Mucosa of descending colon (tissue), 3 donors: ENCODE measurements at regions not wholly inside any gene's neighbourhood (a gene's known extent, or its start where the extent isn't known, plus 50 kb on each side); places are given as distances from the start of the nearest gene placed in this dataset.

Source experiments
- ATAC-seq: fragments of 200-7000 bp; cut with Tn5 transposase; one replicate; pipeline ENCODE4 v1.9.1; 2020; ENCODE audit warnings: mild to moderate bottlenecking, moderate library complexity
- DNase-seq, 3 donors: peaks; one replicate each; pipeline ENCODE4 v3.0.0-alpha.2; 2020
- H3K36me3 ChIP-seq: fragments of 200-600 bp; one replicate; pipeline ENCODE4 v1.8.0; 2021; ENCODE audit warnings: low read depth, mild to moderate bottlenecking
- H3K4me1 ChIP-seq: fragments of 200-600 bp; one replicate; pipeline ENCODE4 v1.8.0; 2021; ENCODE audit warnings: low read depth, mild to moderate bottlenecking
- H3K4me3 ChIP-seq: fragments of 200-600 bp; one replicate; pipeline ENCODE4 v1.8.0; 2021; ENCODE audit warnings: mild to moderate bottlenecking
- H3K9me3 ChIP-seq: fragments of 200-600 bp; one replicate; pipeline ENCODE4 v1.8.0; 2021; ENCODE audit warnings: mild to moderate bottlenecking
- intact Hi-C, 2 donors: fragments of 100-400 bp; cut with DNase I in 1 of 2; cut with micrococcal nuclease in 1 of 2; formaldehyde crosslinking; loops; one replicate each; pipeline versions ENCODE4 v1.11.0 to v1.11.1; 2022; cut with DNase I, micrococcal nuclease
- TF ChIP-seq, protein P1 (sequence below): fragments of 200-600 bp; IDR thresholded peaks from one replicate; pipeline ENCODE4 v1.8.0; 2022; ENCODE audit warnings: antibody characterized with exemption, mild to moderate bottlenecking
- donor health status: DM: no; HTN: no; CAD: no; lungs with moderate emphysema.
- donor health status: DM: no; HTN: no; CAD: no.
- donor health status: DM: no; HTN: yes; CAD: no.

DNA sequence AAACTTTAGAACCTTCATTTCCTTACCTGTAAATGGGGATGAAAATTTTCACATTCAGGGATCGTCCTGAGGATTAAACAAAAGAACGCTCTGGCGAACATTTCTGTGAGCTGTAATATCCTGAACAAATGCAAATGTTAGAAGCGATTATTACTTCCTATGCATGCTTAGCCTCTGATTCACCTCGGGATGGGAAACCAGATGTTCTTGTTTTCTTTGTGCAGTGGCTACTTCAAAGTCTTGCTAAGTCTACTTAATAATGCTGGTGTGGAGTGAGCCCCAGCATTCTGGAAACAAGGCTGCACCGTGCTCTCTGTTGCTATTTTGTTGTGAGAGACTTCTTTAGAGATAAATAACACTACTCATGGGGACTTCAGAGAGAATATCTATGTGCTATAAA, 119.1 kb upstream of the PELI1 start:
- ATAC-seq (peak; percentile 7), DNase-seq (no peak)
- H3K9me3 ChIP-seq = no peaks in the 10 kb centered on the region
- H3K4me1 ChIP-seq = no peaks in the 10 kb centered on the region
- TF ChIP-seq, protein P1, sequence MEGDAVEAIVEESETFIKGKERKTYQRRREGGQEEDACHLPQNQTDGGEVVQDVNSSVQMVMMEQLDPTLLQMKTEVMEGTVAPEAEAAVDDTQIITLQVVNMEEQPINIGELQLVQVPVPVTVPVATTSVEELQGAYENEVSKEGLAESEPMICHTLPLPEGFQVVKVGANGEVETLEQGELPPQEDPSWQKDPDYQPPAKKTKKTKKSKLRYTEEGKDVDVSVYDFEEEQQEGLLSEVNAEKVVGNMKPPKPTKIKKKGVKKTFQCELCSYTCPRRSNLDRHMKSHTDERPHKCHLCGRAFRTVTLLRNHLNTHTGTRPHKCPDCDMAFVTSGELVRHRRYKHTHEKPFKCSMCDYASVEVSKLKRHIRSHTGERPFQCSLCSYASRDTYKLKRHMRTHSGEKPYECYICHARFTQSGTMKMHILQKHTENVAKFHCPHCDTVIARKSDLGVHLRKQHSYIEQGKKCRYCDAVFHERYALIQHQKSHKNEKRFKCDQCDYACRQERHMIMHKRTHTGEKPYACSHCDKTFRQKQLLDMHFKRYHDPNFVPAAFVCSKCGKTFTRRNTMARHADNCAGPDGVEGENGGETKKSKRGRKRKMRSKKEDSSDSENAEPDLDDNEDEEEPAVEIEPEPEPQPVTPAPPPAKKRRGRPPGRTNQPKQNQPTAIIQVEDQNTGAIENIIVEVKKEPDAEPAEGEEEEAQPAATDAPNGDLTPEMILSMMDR = no peak
- intact Hi-C loops = no loop called here
- H3K4me3 ChIP-seq = no peak overlapping the region
- no peaks in the 10 kb centered on the region for H3K36me3 ChIP-seq

DNA sequence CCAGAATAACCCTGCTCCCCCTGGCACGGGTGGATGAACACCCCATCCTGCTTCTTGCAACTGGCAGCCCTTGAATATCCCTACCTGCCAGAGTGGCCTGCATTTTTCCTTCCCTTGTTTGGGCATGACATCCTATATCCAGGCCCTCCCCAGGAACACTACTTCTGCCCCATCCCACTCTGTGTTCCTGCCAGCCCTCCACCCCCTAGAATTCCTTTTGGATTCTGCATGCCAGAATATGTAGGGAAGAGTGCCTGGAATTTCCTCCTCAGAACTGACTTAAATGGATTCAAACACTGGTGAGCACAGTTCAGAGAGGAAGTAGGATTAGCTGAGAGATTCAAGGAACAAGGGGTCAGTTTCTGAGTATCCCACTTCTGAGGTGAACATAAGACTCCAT, 123.5 kb upstream of the PELI1 start:
- no peaks in the 10 kb centered on the region for H3K36me3 ChIP-seq
- DNase-seq (no peak), ATAC-seq (no peak)
- intact Hi-C loops = no loop called here
- no peaks in the 10 kb centered on the region for H3K9me3 ChIP-seq
- TF ChIP-seq, protein P1 = no peak
- no peak overlapping the region for H3K4me3 ChIP-seq
- H3K4me1 ChIP-seq = peaks cover 6% of the 10 kb centered on the region

DNA sequence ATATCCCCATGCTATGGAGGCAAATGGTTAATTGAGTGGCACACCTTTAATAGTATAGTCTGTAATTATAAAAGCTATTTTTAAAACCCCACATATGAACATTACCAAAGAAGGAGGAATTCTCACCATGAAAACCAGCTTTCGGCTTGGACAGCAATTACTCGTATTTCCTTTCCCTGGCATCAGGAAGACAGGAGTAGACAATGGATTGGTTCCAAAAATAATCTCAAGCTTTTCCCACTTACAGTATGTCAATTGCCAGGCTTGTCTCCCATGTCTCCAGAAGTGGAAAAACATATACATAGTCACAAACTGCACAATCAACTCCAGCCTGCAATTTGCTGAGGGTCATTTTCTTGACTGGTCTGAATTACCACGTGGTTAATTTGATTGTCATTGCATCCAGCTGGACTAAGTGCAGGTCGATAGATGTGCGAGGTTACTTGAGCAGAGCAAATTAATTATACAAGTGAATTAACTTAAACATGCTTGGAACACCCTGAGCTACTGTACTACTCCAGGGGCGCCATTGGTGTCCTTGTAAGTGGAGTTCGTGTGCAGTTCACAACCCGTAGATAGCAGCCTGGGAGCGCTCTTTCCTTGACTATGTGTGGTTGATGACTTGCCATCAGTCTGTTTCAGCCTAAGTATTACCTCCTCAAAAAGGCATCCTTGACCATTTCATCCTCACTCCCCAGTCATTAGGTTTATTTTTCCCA, 124.3 kb upstream of the PELI1 start:
- DNase-seq = no peak
- H3K9me3 ChIP-seq = no peaks in the 10 kb centered on the region
- H3K4me3 ChIP-seq = no peak overlapping the region
- no peaks in the 10 kb centered on the region for H3K36me3 ChIP-seq
- ATAC-seq = no peak
- TF ChIP-seq, protein P1 = no peak
- H3K4me1 ChIP-seq = peaks cover 12% of the 10 kb centered on the region
- intact Hi-C loops = no loop called here

- no peak overlapping the region for H3K4me3 ChIP-seq
- intact Hi-C loops = no loop called here
Observed at GRCh38 chr2:64273524-64274398, 129.5 kb upstream of the PELI1 start.

GRCh38 chr2:64274399-64275173, 130.4 kb upstream of the PELI1 start:
- intact Hi-C loops = no loop called here
- TF ChIP-seq, protein P1 = no peak
- ATAC-seq = no peak
- DNase-seq = no peak
- H3K4me1 ChIP-seq = peaks cover 21% of the 10 kb centered on the region
- no peaks in the 10 kb centered on the region for H3K36me3 ChIP-seq
- H3K9me3 ChIP-seq = no peaks in the 10 kb centered on the region
- H3K4me3 ChIP-seq = no peak overlapping the region

More at GRCh38 chr2:64273524-64274398, 129.5 kb upstream of the PELI1 start:
- ATAC-seq (peak; percentile 94), DNase-seq (peak; percentile 58 to 73 (median 67))
- no peaks in the 10 kb centered on the region for H3K36me3 ChIP-seq
- peaks cover 23% of the 10 kb centered on the region for H3K4me1 ChIP-seq
- no peaks in the 10 kb centered on the region for H3K9me3 ChIP-seq
- TF ChIP-seq, protein P1 = no peak
